ENCODE measurements at regions not wholly inside any gene's neighbourhood (a gene's known extent, or its start where the extent isn't known, plus 50 kb on each side); places are given as distances from the start of the nearest gene placed in this dataset.

DNA sequence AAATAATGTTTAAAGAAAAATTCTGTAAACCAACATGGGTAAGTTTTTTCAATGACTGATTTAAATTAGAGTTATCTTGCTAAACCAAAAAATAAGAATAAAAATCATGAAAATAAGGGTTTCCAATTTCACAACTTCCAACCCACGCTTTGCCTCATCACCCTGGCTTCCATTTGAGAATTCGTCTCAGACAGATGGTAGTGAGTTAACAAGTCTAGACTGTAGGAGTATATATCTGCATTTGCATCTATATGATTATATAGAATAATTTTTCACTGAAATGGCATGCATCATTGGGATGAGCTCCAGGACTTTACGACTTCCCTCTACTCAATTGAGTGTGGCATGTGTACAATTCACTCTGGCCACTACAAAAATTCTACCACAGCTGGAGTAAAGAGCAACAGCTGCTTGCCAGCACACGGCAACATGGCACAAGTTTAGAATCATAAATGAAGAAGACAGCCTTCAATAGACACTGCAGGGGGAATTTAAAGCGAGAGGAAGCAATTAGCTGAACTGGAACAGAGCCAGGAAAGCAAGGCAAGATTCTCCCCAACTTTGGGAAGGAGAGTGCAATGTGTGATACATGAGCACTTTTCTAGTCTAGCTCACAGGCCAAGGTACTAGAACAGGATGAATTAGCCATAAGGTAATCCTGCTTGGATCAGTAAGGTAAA, 1673.5 kb upstream of the CELF4 start:
- POLR2A ChIA-PET: no interaction called here
- no peaks in the 10 kb centered on the region for H3K9me3 Mint-ChIP-seq (ENCODE audit: unreplicated experiment)
- intact Hi-C loops (cut with micrococcal nuclease; ENCODE audit: unreplicated experiment): no loop called here

DNA sequence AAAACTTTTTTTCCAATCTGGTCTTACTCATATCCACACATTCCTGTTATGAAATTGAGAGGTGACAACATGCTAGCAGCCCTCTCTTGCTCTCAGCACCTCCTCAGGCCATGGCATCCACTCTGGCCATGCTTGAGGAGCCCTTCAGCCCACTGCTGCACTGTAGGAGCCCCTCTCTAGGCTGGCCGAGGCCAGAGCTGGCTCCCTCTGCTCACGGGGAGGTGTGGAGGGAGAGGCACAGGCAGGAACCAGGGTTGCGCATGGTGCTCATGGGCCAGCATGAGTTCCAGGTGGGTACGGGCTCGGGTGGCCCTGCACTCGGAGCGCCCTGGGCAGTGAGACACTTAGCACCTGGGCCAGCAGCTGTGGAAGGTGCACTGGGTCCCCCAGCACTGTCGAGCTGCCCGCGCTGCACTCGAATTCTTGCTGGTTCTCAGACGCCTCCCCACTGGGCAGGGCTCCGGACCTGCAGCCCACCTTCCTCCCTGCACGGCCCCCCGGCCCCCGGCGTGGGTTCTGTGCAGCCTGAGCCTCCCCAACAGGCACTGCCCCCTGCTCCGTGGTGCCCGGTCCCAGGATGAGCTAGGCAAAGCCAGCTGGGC, 1669.6 kb upstream of the CELF4 start:
- Mint-ChIP-seq H3K36me3 (ENCODE audit: insufficient read depth, unreplicated experiment) (peaks cover 5% of the 10 kb centered on the region), H3K27me3 (ENCODE audit: insufficient read depth, unreplicated experiment) (no peaks in the 10 kb centered on the region), H3K4me3 (ENCODE audit: unreplicated experiment) (no peak overlapping the region), H3K4me1 (ENCODE audit: low read depth, unreplicated experiment) (no peaks in the 10 kb centered on the region), H3K9me3 (ENCODE audit: unreplicated experiment) (no peaks in the 10 kb centered on the region), H3K27ac (ENCODE audit: unreplicated experiment) (no peak overlapping the region)
- no TSS peak for BruUV-seq (replicated peaks)
- Histone ChIP-seq H3K36me3 (ENCODE audit: control insufficient read depth, insufficient read depth, low read length) (no peaks in the 10 kb centered on the region), H3K4me3 (ENCODE audit: low read depth, low read length) (no peak overlapping the region), H3K27me3 (replicated peaks; ENCODE audit: control insufficient read depth, insufficient read depth, low read length) (no peaks in the 10 kb centered on the region), H3K4me1 (no peaks in the 10 kb centered on the region), H3K9me3 (no peaks in the 10 kb centered on the region)
- TF ChIP-seq, protein P1, sequence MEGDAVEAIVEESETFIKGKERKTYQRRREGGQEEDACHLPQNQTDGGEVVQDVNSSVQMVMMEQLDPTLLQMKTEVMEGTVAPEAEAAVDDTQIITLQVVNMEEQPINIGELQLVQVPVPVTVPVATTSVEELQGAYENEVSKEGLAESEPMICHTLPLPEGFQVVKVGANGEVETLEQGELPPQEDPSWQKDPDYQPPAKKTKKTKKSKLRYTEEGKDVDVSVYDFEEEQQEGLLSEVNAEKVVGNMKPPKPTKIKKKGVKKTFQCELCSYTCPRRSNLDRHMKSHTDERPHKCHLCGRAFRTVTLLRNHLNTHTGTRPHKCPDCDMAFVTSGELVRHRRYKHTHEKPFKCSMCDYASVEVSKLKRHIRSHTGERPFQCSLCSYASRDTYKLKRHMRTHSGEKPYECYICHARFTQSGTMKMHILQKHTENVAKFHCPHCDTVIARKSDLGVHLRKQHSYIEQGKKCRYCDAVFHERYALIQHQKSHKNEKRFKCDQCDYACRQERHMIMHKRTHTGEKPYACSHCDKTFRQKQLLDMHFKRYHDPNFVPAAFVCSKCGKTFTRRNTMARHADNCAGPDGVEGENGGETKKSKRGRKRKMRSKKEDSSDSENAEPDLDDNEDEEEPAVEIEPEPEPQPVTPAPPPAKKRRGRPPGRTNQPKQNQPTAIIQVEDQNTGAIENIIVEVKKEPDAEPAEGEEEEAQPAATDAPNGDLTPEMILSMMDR (IDR thresholded peaks at IDR 0.05; ENCODE audit: insufficient read depth in 1 of 2, low read depth in 1 of 2, low read length in 1 of 2, severe bottlenecking in 1 of 2, unreplicated experiment in 1 of 2): no peak
- ChIA-PET POLR2A (no interaction called here), CTCF (no interaction called here)
- DNase-seq: no peak
- intact Hi-C loops (cut with micrococcal nuclease; ENCODE audit: unreplicated experiment): no loop called here

More for the DNA sequence above, 1673.5 kb upstream of the CELF4 start:
- TF ChIP-seq, protein P1 (IDR thresholded peaks at IDR 0.05; ENCODE audit: insufficient read depth in 1 of 2, low read depth in 1 of 2, low read length in 1 of 2, severe bottlenecking in 1 of 2, unreplicated experiment in 1 of 2): no peak
- Mint-ChIP-seq H3K4me1 (ENCODE audit: low read depth, unreplicated experiment) (no peaks in the 10 kb centered on the region), H3K27me3 (ENCODE audit: insufficient read depth, unreplicated experiment) (no peaks in the 10 kb centered on the region), H3K36me3 (ENCODE audit: insufficient read depth, unreplicated experiment) (peaks cover 5% of the 10 kb centered on the region), H3K27ac (ENCODE audit: unreplicated experiment) (no peak overlapping the region), H3K4me3 (ENCODE audit: unreplicated experiment) (no peak overlapping the region)
- DNase-seq: no peak
- Histone ChIP-seq H3K36me3 (ENCODE audit: control insufficient read depth, insufficient read depth, low read length) (no peaks in the 10 kb centered on the region), H3K4me3 (ENCODE audit: low read depth, low read length) (no peak overlapping the region), H3K27me3 (replicated peaks; ENCODE audit: control insufficient read depth, insufficient read depth, low read length) (no peaks in the 10 kb centered on the region), H3K4me1 (no peaks in the 10 kb centered on the region), H3K9me3 (no peaks in the 10 kb centered on the region)
- CTCF ChIA-PET: no interaction called here
- no TSS peak for BruUV-seq (replicated peaks)

DNA sequence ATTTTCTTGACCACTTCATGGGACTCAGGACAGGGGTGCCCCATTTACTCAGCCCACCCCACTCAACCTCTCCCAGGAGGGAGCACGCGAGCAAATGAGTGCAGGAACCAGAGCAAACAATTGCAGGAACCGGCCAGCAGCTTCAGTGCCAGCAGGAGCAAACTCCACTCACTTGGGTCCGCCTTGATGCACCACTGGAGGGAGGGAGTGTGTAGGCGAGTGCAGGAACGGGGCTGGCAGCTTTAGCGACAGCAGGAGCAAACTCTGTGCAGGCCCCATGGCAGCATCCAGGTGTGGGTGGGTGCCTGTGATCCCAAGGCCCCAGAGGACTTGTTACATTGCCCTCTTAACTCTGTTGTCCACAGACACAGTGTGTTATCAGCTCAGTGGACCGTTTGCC, 1667.3 kb upstream of the CELF4 start:
- no peaks in the 10 kb centered on the region for H3K9me3 ChIP-seq
- H3K36me3 Mint-ChIP-seq (ENCODE audit: insufficient read depth, unreplicated experiment): peaks cover 5% of the 10 kb centered on the region
- no peak for DNase-seq
- BruUV-seq (replicated peaks): no TSS peak
- H3K4me1 Mint-ChIP-seq (ENCODE audit: low read depth, unreplicated experiment): no peaks in the 10 kb centered on the region
- ChIA-PET POLR2A (no interaction called here), CTCF (no interaction called here)
- no peak overlapping the region for H3K4me3 ChIP-seq (ENCODE audit: low read depth, low read length)
- no peaks in the 10 kb centered on the region for H3K4me1 ChIP-seq
- H3K4me3 Mint-ChIP-seq (ENCODE audit: unreplicated experiment): no peak overlapping the region
- intact Hi-C loops (cut with micrococcal nuclease; ENCODE audit: unreplicated experiment): no loop called here
- H3K27ac Mint-ChIP-seq (ENCODE audit: unreplicated experiment): no peak overlapping the region
- H3K27me3 Mint-ChIP-seq (ENCODE audit: insufficient read depth, unreplicated experiment): no peaks in the 10 kb centered on the region
- TF ChIP-seq, protein P1 (IDR thresholded peaks at IDR 0.05; ENCODE audit: insufficient read depth in 1 of 2, low read depth in 1 of 2, low read length in 1 of 2, severe bottlenecking in 1 of 2, unreplicated experiment in 1 of 2): no peak
- H3K27me3 ChIP-seq (replicated peaks; ENCODE audit: control insufficient read depth, insufficient read depth, low read length): no peaks in the 10 kb centered on the region
- no peaks in the 10 kb centered on the region for H3K9me3 Mint-ChIP-seq (ENCODE audit: unreplicated experiment)
- H3K36me3 ChIP-seq (ENCODE audit: control insufficient read depth, insufficient read depth, low read length): no peaks in the 10 kb centered on the region

Measured in Caco-2 (cell line).